ENCODE measurements at regions not wholly inside any gene's neighbourhood (a gene's known extent, or its start where the extent isn't known, plus 50 kb on each side); places are given as distances from the start of the nearest gene placed in this dataset.

GRCh38 chr4:17320046-17320445 is 191.8 kb downstream of the QDPR start:
- no peak overlapping the region for H3K4me3 ChIP-seq (ENCODE audit: low read depth, low read length)
- no peak for TF ChIP-seq CTCF (IDR thresholded peaks at IDR 0.05; ENCODE audit: insufficient read depth, low read length, missing control alignments)
- no peak for DNase-seq (ENCODE audit: low read depth, low spot score)
- CTCF ChIA-PET = interaction anchor here (1.3 kb wide), 1 partner anchor 8 kb away, joined by 6 read pairs; no protein-coding TSS in a partner anchor
- POLR2A ChIA-PET = no interaction called here

GRCh38 chr4:17317526-17317925 is 194.4 kb downstream of the QDPR start:
- POLR2A ChIA-PET = no interaction called here
- no peak for DNase-seq (ENCODE audit: low read depth, low spot score)
- H3K4me3 ChIP-seq (ENCODE audit: low read depth, low read length) = no peak overlapping the region
- no peak for TF ChIP-seq CTCF (IDR thresholded peaks at IDR 0.05; ENCODE audit: insufficient read depth, low read length, missing control alignments)
- CTCF ChIA-PET = no interaction called here

- DNase-seq (ENCODE audit: low read depth, low spot score) = peak; percentile 44
- CTCF ChIA-PET = interaction anchor here (0.7 to 2.0 kb wide), 2 partner anchors 8 to 522 kb away, joined by 3 to 15 read pairs; no protein-coding TSS in a partner anchor
- H3K4me3 ChIP-seq (ENCODE audit: low read depth, low read length) = no peak overlapping the region
- no peak for TF ChIP-seq CTCF (IDR thresholded peaks at IDR 0.05; ENCODE audit: insufficient read depth, low read length, missing control alignments)
- POLR2A ChIA-PET = no interaction called here
These were observed 195.3 kb downstream of the QDPR start for GRCh38 chr4:17316566-17316965.

GRCh38 chr4:17315459-17315858 is 196.4 kb downstream of the QDPR start:
- CTCF ChIA-PET = interaction anchor here (0.7 to 2.0 kb wide), 2 partner anchors 9 to 32 kb away, joined by 3 to 15 read pairs; no protein-coding TSS in a partner anchor
- DNase-seq (ENCODE audit: low read depth, low spot score) = no peak
- H3K4me3 ChIP-seq (ENCODE audit: low read depth, low read length) = no peak overlapping the region
- no peak for TF ChIP-seq CTCF (IDR thresholded peaks at IDR 0.05; ENCODE audit: insufficient read depth, low read length, missing control alignments)
- POLR2A ChIA-PET = no interaction called here

GRCh38 chr4:17313194-17313593 is 198.7 kb downstream of the QDPR start:
- no peak overlapping the region for H3K4me3 ChIP-seq (ENCODE audit: low read depth, low read length)
- DNase-seq (ENCODE audit: low read depth, low spot score) = no peak
- no peak for TF ChIP-seq CTCF (IDR thresholded peaks at IDR 0.05; ENCODE audit: insufficient read depth, low read length, missing control alignments)
- CTCF ChIA-PET = interaction anchor here (0.6 to 2.7 kb wide), 2 partner anchors 11 to 161 kb away, joined by 3 to 8 read pairs; no protein-coding TSS in a partner anchor
- POLR2A ChIA-PET = no interaction called here

GRCh38 chr4:17310269-17310652 is 201.6 kb downstream of the QDPR start:
- ChIA-PET POLR2A (no interaction called here), CTCF (interaction anchor here (1.1 kb wide), 1 partner anchor 12 kb away, joined by 3 read pairs; no protein-coding TSS in a partner anchor)
- DNase-seq (ENCODE audit: low read depth, low spot score) = peak; percentile 5
- no peak overlapping the region for H3K4me3 ChIP-seq (ENCODE audit: low read depth, low read length)
- TF ChIP-seq CTCF (IDR thresholded peaks at IDR 0.05; ENCODE audit: insufficient read depth, low read length, missing control alignments) = no peak

Data from AG04449 (cell line).